Large intestine (tissue), 3 donors: ENCODE measurements at regions not wholly inside any gene's neighbourhood (a gene's known extent, or its start where the extent isn't known, plus 50 kb on each side); places are given as distances from the start of the nearest gene placed in this dataset.
A peak's percentile ranks its signal among the peaks of the same experiment; 100 is the strongest.

Experiments
- DNase-seq, 2 donors: peaks; one replicate each; pipeline versions ENCODE4 v3.0.0 to v3.0.0-alpha.2; 2013
- H3K27ac ChIP-seq: one replicate; pipeline ENCODE4 v1.5.1; 2013; ENCODE audit warnings: low read length
- H3K27me3 ChIP-seq: 2 replicates; pipeline ENCODE4 v1.6.1; 2013; ENCODE audit warnings: low read length; ENCODE audit not compliant: control insufficient read depth, insufficient read depth
- H3K36me3 ChIP-seq: 2 replicates; pipeline ENCODE4 v1.6.1; 2013; ENCODE audit warnings: low read length; ENCODE audit not compliant: control insufficient read depth, insufficient read depth
- H3K4me1 ChIP-seq: one replicate; pipeline ENCODE4 v1.6.1; 2013; ENCODE audit warnings: low read length; ENCODE audit not compliant: control insufficient read depth, insufficient read depth
- H3K4me3 ChIP-seq: one replicate; pipeline ENCODE4 v1.5.1; 2013; ENCODE audit warnings: low read length
- H3K9me3 ChIP-seq: one replicate; pipeline ENCODE4 v1.6.1; 2013; ENCODE audit warnings: mild to moderate bottlenecking, low read depth, low read length, moderate library complexity; ENCODE audit not compliant: control insufficient read depth
- WGBS: methylation state at CpG from one replicate; pipeline ENCODE4 v1.1.5; 2013; ENCODE audit warnings: low lambda C conversion rate; ENCODE audit not compliant: insufficient coverage; 5-methylcytosine and 5-hydroxymethylcytosine counted together

GRCh38 chr1:213602796-213603486 lies 384.8 kb upstream of the PROX1 start:
- 100% methylated on average over 1 of the region's 2 CpGs for WGBS
- Histone ChIP-seq H3K36me3 (no peaks in the 10 kb centered on the region), H3K27me3 (no peaks in the 10 kb centered on the region), H3K4me3 (no peak overlapping the region), H3K9me3 (no peaks in the 10 kb centered on the region), H3K27ac (no peak overlapping the region), H3K4me1 (peaks cover 5% of the 10 kb centered on the region)
- no peak for DNase-seq

DNA sequence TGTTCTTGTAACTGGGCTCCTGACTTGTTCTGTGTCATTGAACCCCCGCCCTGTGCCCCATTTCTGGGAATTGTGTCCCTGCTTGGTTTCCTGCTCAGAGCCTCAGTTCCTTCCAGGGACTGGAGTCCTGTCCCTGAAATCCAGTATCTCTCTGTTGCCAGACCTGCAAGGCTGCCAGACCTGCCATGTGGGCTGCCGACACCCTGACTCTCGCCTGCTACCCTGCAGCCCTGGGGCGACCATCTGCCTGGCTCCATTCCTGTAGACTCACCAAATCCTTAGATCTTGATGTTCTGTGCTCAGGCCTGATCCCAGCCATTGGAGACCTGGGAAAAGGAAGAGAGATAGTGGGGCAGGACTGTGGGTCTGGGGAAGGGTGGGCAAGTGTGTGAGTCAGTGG lies 383.3 kb upstream of the PROX1 start:
- DNase-seq: no peak
- H3K4me3 ChIP-seq: no peak overlapping the region
- no peak overlapping the region for H3K27ac ChIP-seq
- WGBS: 80% methylated on average over 1 of the region's 4 CpGs
- peaks cover 5% of the 10 kb centered on the region for H3K4me1 ChIP-seq
- H3K9me3 ChIP-seq: no peaks in the 10 kb centered on the region
- H3K36me3 ChIP-seq: no peaks in the 10 kb centered on the region
- no peaks in the 10 kb centered on the region for H3K27me3 ChIP-seq

- Histone ChIP-seq H3K27ac (peak overlapping the region; percentile 6), H3K4me1 (peaks cover 5% of the 10 kb centered on the region), H3K9me3 (no peaks in the 10 kb centered on the region), H3K36me3 (no peaks in the 10 kb centered on the region), H3K27me3 (no peaks in the 10 kb centered on the region), H3K4me3 (no peak overlapping the region)
- WGBS: 25% methylated on average over 7 of the region's 9 CpGs
- peak; percentile 55 to 75 for DNase-seq
These were observed 382.0 kb upstream of the PROX1 start for GRCh38 chr1:213605732-213606131.

DNA sequence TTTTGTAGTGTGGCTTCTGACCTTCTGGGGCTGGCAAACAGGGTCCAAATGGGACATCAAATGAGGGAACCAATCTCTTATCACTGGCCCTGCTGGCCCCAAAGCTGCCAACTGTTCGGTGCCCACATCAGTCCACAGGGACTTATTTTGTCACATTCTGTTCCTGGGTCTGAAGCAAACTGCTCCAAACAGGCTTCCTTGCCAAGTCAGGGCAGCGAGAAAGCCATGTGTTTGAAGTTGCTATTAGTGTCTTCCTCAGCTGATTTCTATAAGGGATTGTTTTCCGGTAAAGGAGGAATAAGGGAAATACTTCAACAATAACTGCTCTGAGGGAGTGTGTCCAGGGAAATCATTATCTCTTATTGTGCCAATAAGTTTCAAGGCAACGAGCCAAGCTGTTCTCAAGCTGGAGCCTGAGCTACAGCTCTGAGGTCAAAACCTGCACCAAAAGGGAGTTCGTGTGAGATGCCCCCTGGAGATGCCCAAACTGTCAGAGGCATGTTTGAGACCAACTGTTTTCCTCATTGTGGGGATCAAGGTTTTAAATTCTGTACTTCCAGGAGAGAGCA lies 381.4 kb upstream of the PROX1 start:
- WGBS: no CpG with 5 or more reads among the region's 5 CpGs

DNA sequence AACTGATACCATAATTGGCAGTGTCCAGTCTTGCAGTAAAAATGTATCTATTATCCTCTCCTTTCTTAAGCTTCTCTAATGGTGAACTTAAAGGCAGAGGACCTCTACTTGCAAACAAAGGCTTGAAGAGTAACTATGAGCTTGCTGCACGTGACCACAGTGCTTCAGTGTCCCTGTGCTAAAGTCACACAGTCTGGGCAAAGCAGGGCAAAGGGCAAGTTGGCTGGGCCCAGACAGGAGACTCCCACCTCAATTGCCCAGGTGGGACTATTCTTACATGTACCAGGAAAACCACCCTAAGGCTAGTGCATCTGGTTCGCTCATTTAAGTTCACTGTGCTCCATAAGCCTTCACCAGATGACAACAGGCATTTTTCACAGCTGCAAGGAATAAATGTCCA lies 374.2 kb upstream of the PROX1 start:
- Histone ChIP-seq H3K27me3 (no peaks in the 10 kb centered on the region), H3K4me1 (peaks cover 10% of the 10 kb centered on the region), H3K36me3 (no peaks in the 10 kb centered on the region), H3K27ac (no peak overlapping the region), H3K4me3 (no peak overlapping the region), H3K9me3 (no peaks in the 10 kb centered on the region)
- DNase-seq: peak; percentile 56 to 77
- WGBS: no CpG with 5 or more reads among the region's 2 CpGs

More for the DNA sequence above, 381.4 kb upstream of the PROX1 start:
- Histone ChIP-seq H3K4me3 (no peak overlapping the region), H3K9me3 (no peaks in the 10 kb centered on the region), H3K27ac (peak overlapping the region; percentile 6), H3K36me3 (no peaks in the 10 kb centered on the region), H3K4me1 (peaks cover 5% of the 10 kb centered on the region), H3K27me3 (no peaks in the 10 kb centered on the region)
- DNase-seq: peak in 1 of 2 donors; percentile 40

GRCh38 chr1:213615226-213615916 lies 372.4 kb upstream of the PROX1 start:
- H3K4me3 ChIP-seq: no peak overlapping the region
- H3K27me3 ChIP-seq: no peaks in the 10 kb centered on the region
- H3K36me3 ChIP-seq: no peaks in the 10 kb centered on the region
- H3K9me3 ChIP-seq: no peaks in the 10 kb centered on the region
- WGBS: no CpG with 5 or more reads among the region's 4 CpGs
- DNase-seq: no peak
- H3K4me1 ChIP-seq: peaks cover 10% of the 10 kb centered on the region
- no peak overlapping the region for H3K27ac ChIP-seq

DNA sequence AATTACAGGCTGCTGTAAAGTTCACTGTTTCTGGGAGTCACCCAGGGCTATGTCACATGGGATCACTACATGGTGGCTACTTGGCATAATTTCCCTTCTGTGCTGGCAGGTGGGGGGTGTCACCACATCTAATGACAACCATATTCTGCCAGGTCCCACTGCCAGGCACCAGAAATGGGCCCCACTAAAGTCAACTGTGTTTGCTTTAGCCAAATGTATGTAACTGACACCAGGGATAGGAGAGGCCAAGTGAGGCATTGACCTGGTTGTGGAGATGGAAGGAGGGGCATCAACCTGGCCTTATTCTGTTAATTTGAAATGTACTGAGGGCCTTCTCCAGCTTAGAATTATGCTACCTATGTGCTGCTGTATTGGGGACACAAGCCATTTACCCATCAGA lies 370.6 kb upstream of the PROX1 start:
- no peak for DNase-seq
- Histone ChIP-seq H3K4me1 (peaks cover 10% of the 10 kb centered on the region), H3K9me3 (no peaks in the 10 kb centered on the region), H3K4me3 (no peak overlapping the region), H3K36me3 (no peaks in the 10 kb centered on the region), H3K27ac (no peak overlapping the region), H3K27me3 (no peaks in the 10 kb centered on the region)

DNA sequence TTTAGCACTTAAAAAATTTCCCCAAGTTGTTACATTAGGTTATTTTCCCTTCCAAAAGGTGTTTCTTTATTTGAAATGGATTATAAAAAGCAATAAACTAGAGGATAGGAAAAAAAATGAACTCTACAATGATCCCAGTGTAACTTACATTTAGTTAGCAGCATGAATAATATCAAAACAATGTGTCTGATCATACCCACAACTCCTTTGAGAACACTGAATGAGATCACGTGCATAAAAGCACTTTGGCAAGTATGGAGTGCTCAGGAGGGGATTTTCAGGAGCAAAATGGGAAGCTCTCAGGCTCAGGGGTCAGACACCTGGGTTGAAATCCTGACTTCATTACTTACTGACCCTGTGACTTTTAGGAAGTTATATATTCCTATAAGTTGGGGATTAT lies 369.7 kb upstream of the PROX1 start:
- WGBS: no CpG with 5 or more reads among the region's 1 CpG
- Histone ChIP-seq H3K27ac (no peak overlapping the region), H3K4me1 (peaks cover 7% of the 10 kb centered on the region), H3K36me3 (no peaks in the 10 kb centered on the region), H3K9me3 (no peaks in the 10 kb centered on the region), H3K4me3 (no peak overlapping the region), H3K27me3 (no peaks in the 10 kb centered on the region)
- DNase-seq: no peak

GRCh38 chr1:213619026-213619425 lies 368.7 kb upstream of the PROX1 start:
- no peaks in the 10 kb centered on the region for H3K36me3 ChIP-seq
- H3K27me3 ChIP-seq: no peaks in the 10 kb centered on the region
- H3K4me1 ChIP-seq: no peaks in the 10 kb centered on the region
- no peak for DNase-seq
- H3K27ac ChIP-seq: no peak overlapping the region
- H3K4me3 ChIP-seq: no peak overlapping the region
- no peaks in the 10 kb centered on the region for H3K9me3 ChIP-seq
- no CpG with 5 or more reads among the region's 1 CpG for WGBS

DNA sequence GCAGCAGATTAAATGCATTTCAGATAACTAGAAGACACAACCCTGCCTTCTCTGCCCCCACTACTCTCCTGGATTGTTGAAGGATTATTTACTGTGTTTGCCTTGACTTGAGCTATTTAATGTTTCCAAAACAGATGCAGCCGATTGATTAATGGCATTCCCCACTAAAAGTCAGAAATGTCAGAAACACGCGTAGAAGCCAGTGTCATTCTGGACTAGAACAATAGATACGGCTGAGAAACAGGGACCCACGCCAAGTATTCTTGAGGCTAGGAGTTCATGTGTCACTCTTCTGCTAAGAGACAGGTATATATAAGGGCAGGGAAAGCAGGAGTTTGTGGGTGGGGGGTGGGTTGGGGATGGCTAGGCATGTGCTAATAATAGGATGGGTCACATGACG lies 366.7 kb upstream of the PROX1 start:
- WGBS: 100% methylated on average over 1 of the region's 6 CpGs
- no peak overlapping the region for H3K27ac ChIP-seq
- no peaks in the 10 kb centered on the region for H3K9me3 ChIP-seq
- H3K4me3 ChIP-seq: no peak overlapping the region
- no peaks in the 10 kb centered on the region for H3K27me3 ChIP-seq
- H3K4me1 ChIP-seq: no peaks in the 10 kb centered on the region
- no peak for DNase-seq
- H3K36me3 ChIP-seq: no peaks in the 10 kb centered on the region
